Activated CD4-positive, alpha-beta T cell treated with anti-CD3 and anti-CD28 coated beads, Interleukin-2, amount 10 ng/mL, durations not matched to agents 7 days and 5 days (primary cell): ENCODE measurements at regions not wholly inside any gene's neighbourhood (a gene's known extent, or its start where the extent isn't known, plus 50 kb on each side); places are given as distances from the start of the nearest gene placed in this dataset.
A peak's percentile ranks its signal among the peaks of the same experiment; 100 is the strongest.
"Not testable (repeated sequence)": the region's sequence is repeated elsewhere in the genome, so short reads cannot be mapped to it uniquely, and the experiment has no call there.

Experiments
- CTCF ChIA-PET: fragments of 350-600 bp; sonication (Branson Sonifier 250); formaldehyde crosslinking; loops from one replicate; lab custom pipeline; 2021; ENCODE audit warnings: antibody characterized with exemption; lab: Charles Lee
- POLR2A ChIA-PET: fragments of 350-600 bp; sonication (Branson Sonifier 250); formaldehyde crosslinking; loops from one replicate; lab custom pipeline; 2021; ENCODE audit warnings: antibody characterized with exemption; lab: Charles Lee
- DNase-seq: peaks from one replicate; pipeline ENCODE4 v3.0.0-alpha.2; 2020
- H3K27ac Mint-ChIP-seq: one replicate; pipeline ENCODE4 v1.8.0; 2021; ENCODE audit warnings: mild to moderate bottlenecking, moderate library complexity, mixed read lengths
- H3K27me3 Mint-ChIP-seq: one replicate; pipeline ENCODE4 v1.8.0; 2021; ENCODE audit warnings: mixed read lengths
- H3K36me3 Mint-ChIP-seq: one replicate; pipeline ENCODE4 v1.8.0; 2021; ENCODE audit warnings: low read depth, mixed read lengths
- H3K4me1 Mint-ChIP-seq: one replicate; pipeline ENCODE4 v1.8.0; 2021; ENCODE audit warnings: mixed read lengths
- H3K4me3 Mint-ChIP-seq: one replicate; pipeline ENCODE4 v1.8.0; 2021; ENCODE audit warnings: mild to moderate bottlenecking, moderate library complexity, mixed read lengths
- H3K9me3 Mint-ChIP-seq: one replicate; pipeline ENCODE4 v1.8.0; 2021; ENCODE audit warnings: mixed read lengths

DNA sequence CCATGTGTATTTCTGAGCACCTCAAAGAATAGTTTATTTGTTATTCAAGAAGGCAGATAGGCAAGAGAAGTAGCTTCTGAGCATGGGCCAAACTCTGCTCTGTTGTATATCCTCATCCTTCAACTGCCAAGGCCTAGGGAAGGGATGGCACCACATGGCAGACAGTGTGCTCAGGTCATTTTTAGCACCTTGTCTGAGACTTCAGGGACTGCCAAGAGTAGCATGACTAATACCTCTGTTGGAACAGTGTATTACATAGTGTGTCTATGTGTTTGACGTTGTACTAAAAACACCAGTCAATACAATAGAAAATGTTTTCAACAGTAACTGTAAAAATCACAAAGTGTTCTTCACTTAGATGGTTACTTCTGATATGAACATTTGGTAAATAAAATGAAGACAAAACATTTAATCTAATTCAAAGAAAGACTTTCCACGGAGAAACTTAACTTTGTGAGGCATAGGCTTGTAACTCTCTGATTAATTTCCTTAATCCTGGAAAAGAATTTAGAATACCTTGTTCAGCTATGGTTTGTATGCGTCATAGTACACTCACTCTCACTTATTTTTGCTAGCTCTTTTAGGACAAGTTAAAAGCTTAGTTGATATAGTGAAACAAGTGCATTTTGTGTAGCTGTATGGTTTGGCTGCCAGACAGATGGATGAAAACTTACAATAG is 318.4 kb upstream of the RIOK2 start:
- POLR2A ChIA-PET, result no interaction called here
- H3K9me3 Mint-ChIP-seq, result no peaks in the 10 kb centered on the region
- no peak overlapping the region for H3K27ac Mint-ChIP-seq
- H3K27me3 Mint-ChIP-seq, result no peaks in the 10 kb centered on the region
- H3K36me3 Mint-ChIP-seq, result no peaks in the 10 kb centered on the region
- DNase-seq, result no peak
- H3K4me3 Mint-ChIP-seq, result no peak overlapping the region
- CTCF ChIA-PET, result no interaction called here
- H3K4me1 Mint-ChIP-seq, result no peaks in the 10 kb centered on the region

DNA sequence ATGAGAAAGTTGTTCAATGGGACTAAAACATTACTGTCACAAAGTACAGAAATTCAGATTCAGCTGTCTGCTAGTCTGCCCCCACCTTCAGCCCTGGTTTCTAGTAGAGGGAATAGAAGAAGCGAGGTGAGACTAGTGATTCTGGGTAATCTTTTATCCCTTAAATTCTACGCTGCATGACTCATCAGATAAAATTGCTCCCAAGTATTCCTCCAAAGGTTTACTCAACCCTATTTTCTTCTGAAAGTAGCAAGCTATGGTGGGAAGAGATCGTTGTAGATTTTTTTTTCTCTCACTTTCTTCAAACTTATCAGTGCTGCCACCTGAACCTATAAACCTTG is 318.9 kb upstream of the RIOK2 start:
- no peaks in the 10 kb centered on the region for H3K36me3 Mint-ChIP-seq
- POLR2A ChIA-PET, result no interaction called here

DNA sequence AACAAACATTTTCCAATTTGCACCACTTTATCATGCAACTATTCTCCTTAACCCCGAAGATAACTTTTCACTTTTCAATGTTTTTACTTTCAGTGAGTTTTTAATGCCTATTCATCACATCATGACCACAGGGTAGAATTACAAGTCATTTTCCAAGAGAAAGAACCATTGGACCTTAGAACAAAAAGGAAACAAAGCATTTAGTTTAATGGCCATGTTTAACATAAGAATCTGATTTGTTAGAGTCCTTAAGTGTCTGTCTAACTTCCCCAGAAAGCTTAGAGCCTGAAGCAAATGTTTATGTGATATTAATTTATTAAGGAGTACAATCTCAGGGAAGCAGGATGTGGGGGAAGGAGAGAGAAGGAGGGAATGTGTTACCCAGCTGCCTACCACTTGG is 325.8 kb upstream of the RIOK2 start:
- H3K4me1 Mint-ChIP-seq, result no peaks in the 10 kb centered on the region

More for the DNA sequence above, 318.9 kb upstream of the RIOK2 start:
- H3K27ac Mint-ChIP-seq, result no peak overlapping the region
- H3K4me3 Mint-ChIP-seq, result no peak overlapping the region
- no peaks in the 10 kb centered on the region for H3K4me1 Mint-ChIP-seq
- CTCF ChIA-PET, result no interaction called here
- no peak for DNase-seq
- H3K27me3 Mint-ChIP-seq, result no peaks in the 10 kb centered on the region
- H3K9me3 Mint-ChIP-seq, result no peaks in the 10 kb centered on the region

DNA sequence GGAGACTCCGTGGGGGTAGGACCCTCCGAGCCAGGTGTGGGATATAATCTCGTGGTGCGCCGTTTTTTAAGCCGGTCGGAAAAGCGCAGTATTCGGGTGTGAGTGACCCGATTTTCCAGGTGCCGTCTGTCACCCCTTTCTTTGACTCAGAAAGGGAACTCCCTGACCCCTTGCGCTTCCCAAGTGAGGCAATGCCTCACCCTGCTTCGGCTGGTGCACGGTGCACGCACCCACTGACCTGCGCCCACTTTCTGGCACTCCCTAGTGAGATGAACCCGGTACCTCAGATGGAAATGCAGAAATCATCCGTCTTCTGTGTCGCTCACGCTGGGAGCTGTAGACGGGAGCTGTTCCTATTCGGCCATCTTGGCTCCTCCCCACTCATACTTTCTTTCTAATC is 336.5 kb upstream of the RIOK2 start:
- POLR2A ChIA-PET, H3K27ac Mint-ChIP-seq, H3K36me3 Mint-ChIP-seq, H3K9me3 Mint-ChIP-seq, DNase-seq, H3K27me3 Mint-ChIP-seq, CTCF ChIA-PET, H3K4me1 Mint-ChIP-seq, H3K4me3 Mint-ChIP-seq: not testable (repeated sequence)

More for the DNA sequence above, 325.8 kb upstream of the RIOK2 start:
- no peak overlapping the region for H3K4me3 Mint-ChIP-seq
- DNase-seq, result no peak
- H3K9me3 Mint-ChIP-seq, result no peaks in the 10 kb centered on the region
- ChIA-PET CTCF (no interaction called here), POLR2A (no interaction called here)
- H3K36me3 Mint-ChIP-seq, result no peaks in the 10 kb centered on the region
- no peak overlapping the region for H3K27ac Mint-ChIP-seq
- peaks cover 4% of the 10 kb centered on the region for H3K27me3 Mint-ChIP-seq

DNA sequence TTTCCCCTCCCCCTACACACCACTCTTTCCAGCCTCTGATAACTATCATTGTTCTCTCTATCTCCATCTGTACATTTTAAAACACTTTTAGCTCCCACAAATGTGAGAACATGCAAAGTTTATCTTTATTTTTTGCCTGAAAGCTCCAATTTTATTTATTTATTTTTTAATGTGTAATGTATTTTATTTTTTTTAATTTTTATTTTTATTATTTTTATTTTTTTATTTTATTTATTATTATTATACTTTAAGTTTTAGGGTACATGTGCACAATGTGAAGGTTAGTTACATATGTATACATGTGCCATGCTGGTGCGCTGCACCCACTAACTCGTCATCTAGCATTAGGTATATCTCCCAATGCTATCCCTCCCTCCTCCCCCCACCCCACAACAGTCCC is 340.3 kb upstream of the RIOK2 start:
- H3K4me3 Mint-ChIP-seq, result not testable (repeated sequence)
- POLR2A ChIA-PET, result interaction anchor here (0.6 kb wide), 1 partner anchor 99 kb away, joined by 3 read pairs; no protein-coding TSS in a partner anchor

DNA sequence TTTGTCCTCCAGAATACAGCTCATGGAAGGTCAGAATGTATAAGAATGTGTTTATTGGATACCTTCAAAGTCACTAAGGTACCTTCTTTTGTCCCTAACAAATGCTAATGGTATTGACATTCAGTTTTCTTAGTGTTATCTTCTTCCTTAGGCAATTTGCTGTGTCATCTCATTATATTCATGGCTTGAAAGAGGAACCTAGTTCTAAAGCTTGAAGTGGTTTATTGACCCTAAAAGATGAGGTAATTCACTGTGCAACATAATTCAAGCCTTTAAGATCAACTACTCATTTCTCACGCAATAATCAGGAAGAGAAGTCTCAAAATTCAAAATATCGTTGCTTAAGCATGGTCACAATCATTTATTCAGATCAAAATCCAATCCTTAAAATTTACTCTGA is 342.7 kb upstream of the RIOK2 start:
- H3K4me3 Mint-ChIP-seq, result no peak overlapping the region
- no peaks in the 10 kb centered on the region for H3K36me3 Mint-ChIP-seq
- H3K9me3 Mint-ChIP-seq, result no peaks in the 10 kb centered on the region
- peaks cover 2% of the 10 kb centered on the region for H3K27me3 Mint-ChIP-seq
- no peak for DNase-seq
- H3K4me1 Mint-ChIP-seq, result no peaks in the 10 kb centered on the region
- ChIA-PET CTCF (no interaction called here), POLR2A (no interaction called here)
- H3K27ac Mint-ChIP-seq, result no peak overlapping the region

More for the DNA sequence above, 340.3 kb upstream of the RIOK2 start:
- H3K4me1 Mint-ChIP-seq, DNase-seq, H3K27ac Mint-ChIP-seq, H3K36me3 Mint-ChIP-seq, H3K27me3 Mint-ChIP-seq, H3K9me3 Mint-ChIP-seq, CTCF ChIA-PET: not testable (repeated sequence)

DNA sequence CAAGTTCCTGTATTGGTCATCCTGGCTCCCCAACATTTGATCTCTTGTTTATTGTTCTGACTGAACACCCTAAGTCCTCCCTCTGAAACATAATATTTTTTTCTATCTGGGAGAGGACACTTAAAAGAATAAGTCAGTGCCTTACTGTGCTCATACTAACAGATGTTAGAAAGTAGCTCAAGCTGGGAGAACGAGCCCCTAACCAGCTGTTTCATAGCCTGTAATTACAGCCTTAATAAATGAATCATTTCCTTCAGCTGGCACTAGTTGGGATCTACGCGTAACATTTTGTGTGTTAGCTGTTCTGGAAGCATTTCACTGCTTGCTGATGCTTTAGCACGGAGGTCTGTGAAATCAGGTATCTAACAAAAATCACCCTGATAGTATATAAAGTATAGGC is 345.9 kb upstream of the RIOK2 start:
- Mint-ChIP-seq H3K4me3 (no peak overlapping the region), H3K9me3 (no peaks in the 10 kb centered on the region), H3K36me3 (no peaks in the 10 kb centered on the region), H3K27ac (no peak overlapping the region), H3K27me3 (peaks cover 7% of the 10 kb centered on the region), H3K4me1 (peaks cover 9% of the 10 kb centered on the region)
- ChIA-PET POLR2A (no interaction called here), CTCF (interaction anchor here (0.7 kb wide), 1 partner anchor 54 kb away, joined by 3 read pairs; no protein-coding TSS in a partner anchor)
- DNase-seq, result no peak

DNA sequence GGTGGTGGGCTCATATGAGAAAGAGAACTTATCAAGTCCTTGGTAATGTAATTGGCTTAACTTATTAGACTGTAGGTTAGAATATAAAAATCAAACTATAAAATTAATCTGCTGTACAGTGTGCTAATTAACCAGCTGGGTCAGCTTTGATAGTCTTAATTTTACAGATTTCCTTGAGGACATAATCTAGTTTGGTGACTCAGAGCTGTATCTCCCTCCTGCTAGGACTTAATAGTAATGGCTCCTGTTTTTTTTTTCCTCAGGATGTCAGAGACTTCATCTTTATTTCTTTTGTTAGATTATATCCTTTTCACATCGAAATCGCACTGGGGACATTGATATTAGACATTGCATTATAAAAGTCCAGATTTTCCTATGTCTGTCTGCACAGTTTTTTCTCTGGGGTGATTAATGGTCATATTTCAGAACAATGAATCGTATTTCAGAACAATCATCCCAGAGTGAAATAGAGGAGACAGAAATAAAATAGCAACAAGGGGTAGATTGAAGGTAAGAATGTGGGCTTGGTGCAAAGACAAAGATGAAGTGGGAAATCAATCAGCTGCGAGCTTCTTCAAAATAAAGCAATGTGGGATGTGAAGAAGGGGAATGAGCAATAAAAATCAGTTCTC is 346.4 kb upstream of the RIOK2 start:
- no peaks in the 10 kb centered on the region for H3K9me3 Mint-ChIP-seq
- DNase-seq, result no peak
- H3K4me3 Mint-ChIP-seq, result no peak overlapping the region
- peaks cover 12% of the 10 kb centered on the region for H3K4me1 Mint-ChIP-seq
- CTCF ChIA-PET, result interaction anchor here (0.7 kb wide), 1 partner anchor 55 kb away, joined by 3 read pairs; no protein-coding TSS in a partner anchor
- H3K27me3 Mint-ChIP-seq, result peaks cover 7% of the 10 kb centered on the region
- no peak overlapping the region for H3K27ac Mint-ChIP-seq
- POLR2A ChIA-PET, result no interaction called here
- H3K36me3 Mint-ChIP-seq, result no peaks in the 10 kb centered on the region

DNA sequence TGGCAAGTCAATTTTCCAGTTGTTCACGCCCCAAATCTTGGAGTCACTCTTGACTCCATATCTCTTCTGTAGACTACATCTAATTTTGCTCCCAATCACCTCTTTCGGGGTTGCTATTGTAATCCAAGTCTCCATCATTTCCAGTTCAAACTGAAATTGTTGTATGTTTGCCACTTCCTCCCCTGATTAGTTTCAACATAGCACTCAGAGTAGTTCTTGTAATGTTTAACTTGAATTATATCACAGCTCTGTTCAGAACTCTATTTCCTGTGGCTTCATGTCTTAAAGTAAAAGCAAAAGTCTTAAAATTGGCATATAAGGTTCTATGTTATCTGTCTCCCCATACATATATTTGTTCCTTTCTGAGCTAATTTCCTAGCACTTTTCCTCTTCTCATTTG is 348.5 kb upstream of the RIOK2 start:
- no peak for DNase-seq
- CTCF ChIA-PET, result no interaction called here
- peaks cover 12% of the 10 kb centered on the region for H3K4me1 Mint-ChIP-seq
- no peak overlapping the region for H3K4me3 Mint-ChIP-seq
- no peaks in the 10 kb centered on the region for H3K9me3 Mint-ChIP-seq
- no peak overlapping the region for H3K27ac Mint-ChIP-seq
- POLR2A ChIA-PET, result no interaction called here
- H3K36me3 Mint-ChIP-seq, result no peaks in the 10 kb centered on the region
- H3K27me3 Mint-ChIP-seq, result peaks cover 15% of the 10 kb centered on the region

DNA sequence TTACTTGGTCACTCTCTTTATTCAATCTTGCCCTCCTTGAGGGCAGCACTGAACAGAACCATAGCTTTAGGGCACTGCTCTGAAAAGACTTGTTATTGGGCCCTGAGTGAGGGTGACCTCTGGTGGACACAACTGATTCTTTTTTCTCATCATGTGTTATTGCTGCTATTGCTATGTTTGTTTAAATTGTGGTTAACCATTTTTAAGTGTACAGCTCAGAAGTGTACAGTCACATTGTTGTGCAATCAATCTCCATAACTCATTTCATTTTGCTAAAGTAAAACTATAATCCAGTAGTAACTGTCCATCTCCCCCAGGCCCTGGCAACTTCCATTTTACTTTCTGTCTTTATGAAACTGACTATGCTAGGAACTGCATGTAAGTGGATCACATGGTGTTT is 351.1 kb upstream of the RIOK2 start:
- POLR2A ChIA-PET, result interaction anchor here (1.1 kb wide), 1 partner anchor 11 kb away, joined by 3 read pairs; no protein-coding TSS in a partner anchor
- Mint-ChIP-seq H3K9me3 (no peaks in the 10 kb centered on the region), H3K27me3 (peaks cover 17% of the 10 kb centered on the region), H3K4me1 (peaks cover 12% of the 10 kb centered on the region), H3K36me3 (no peaks in the 10 kb centered on the region), H3K27ac (no peak overlapping the region), H3K4me3 (no peak overlapping the region)
- peak; percentile 13 for DNase-seq
- CTCF ChIA-PET, result interaction anchor here (1.1 kb wide), 1 partner anchor 9 kb away, joined by 4 read pairs; no protein-coding TSS in a partner anchor

DNA sequence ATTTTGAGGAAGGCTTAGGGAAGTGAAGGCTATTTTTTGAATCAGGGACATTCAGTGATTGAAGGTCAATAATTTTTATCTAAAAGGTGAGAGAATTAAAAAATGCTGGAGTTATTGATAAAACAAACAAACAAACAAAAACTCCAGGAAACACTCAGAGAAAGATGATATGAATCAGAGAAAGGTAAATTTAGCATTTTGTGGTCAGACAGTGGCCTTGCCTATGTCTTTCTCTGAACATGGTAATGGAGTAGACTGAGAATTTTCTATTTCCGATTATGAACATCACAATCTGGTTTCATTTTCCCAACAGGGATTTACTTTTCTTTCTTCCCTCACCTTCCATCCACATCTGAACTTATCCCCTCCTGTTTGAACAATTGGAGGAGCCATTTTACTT is 353.6 kb upstream of the RIOK2 start:
- Mint-ChIP-seq H3K9me3 (no peaks in the 10 kb centered on the region), H3K27ac (no peak overlapping the region), H3K4me3 (no peak overlapping the region), H3K4me1 (peaks cover 4% of the 10 kb centered on the region), H3K27me3 (peaks cover 14% of the 10 kb centered on the region), H3K36me3 (no peaks in the 10 kb centered on the region)
- CTCF ChIA-PET, result no interaction called here
- POLR2A ChIA-PET, result no interaction called here
- DNase-seq, result no peak

DNA sequence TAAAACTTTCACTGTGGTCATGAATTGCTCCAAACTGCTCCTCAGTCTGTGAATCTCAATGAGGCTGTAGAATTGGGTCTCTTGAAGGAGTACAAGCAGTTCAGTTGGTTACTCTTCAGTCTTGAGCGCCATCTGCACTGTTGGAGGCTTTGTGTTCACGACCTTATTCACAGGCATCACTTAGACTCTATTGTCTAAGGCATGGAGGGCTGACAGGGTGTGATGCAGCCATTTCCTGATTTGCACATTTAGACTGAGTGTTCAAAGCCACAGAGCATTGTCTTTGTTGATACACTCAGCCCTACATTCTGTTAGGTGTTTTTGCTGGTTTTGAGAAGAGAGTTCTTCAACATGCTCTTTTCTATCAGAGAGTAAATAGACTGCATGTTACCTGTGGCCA is 355.9 kb upstream of the RIOK2 start:
- ChIA-PET CTCF (no interaction called here), POLR2A (no interaction called here)
- Mint-ChIP-seq H3K27me3 (peaks cover 11% of the 10 kb centered on the region), H3K27ac (no peak overlapping the region), H3K4me3 (no peak overlapping the region), H3K36me3 (no peaks in the 10 kb centered on the region), H3K9me3 (no peaks in the 10 kb centered on the region), H3K4me1 (peaks cover 2% of the 10 kb centered on the region)
- no peak for DNase-seq

DNA sequence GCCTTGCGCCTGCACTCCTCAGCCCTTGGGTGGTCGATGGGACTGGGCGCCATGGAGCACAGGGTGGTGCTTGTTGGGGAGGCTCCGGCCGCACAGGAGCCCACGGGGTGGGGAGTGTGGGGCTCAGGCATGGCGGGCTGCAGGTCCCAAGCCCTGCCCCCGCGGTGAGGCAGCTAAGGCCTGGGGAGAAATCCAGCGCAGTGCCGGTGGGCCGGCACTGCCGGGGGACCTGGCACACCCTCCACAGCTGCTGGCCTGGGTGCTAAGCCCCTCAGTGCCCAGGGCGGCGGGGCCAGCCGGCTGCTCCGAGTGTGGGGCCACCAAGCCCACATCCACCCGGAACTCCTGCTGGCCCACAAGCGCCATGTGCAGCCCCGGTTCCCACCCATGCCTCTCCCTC is 358.8 kb upstream of the RIOK2 start:
- CTCF ChIA-PET, result no interaction called here
- H3K9me3 Mint-ChIP-seq, result peaks cover 2% of the 10 kb centered on the region
- H3K36me3 Mint-ChIP-seq, result no peaks in the 10 kb centered on the region

More for the DNA sequence above, 358.8 kb upstream of the RIOK2 start:
- DNase-seq, result no peak
- no peak overlapping the region for H3K27ac Mint-ChIP-seq
- H3K4me1 Mint-ChIP-seq, result no peaks in the 10 kb centered on the region
- POLR2A ChIA-PET, result no interaction called here
- H3K27me3 Mint-ChIP-seq, result peaks cover 2% of the 10 kb centered on the region
- no peak overlapping the region for H3K4me3 Mint-ChIP-seq
